ENCODE measurements at regions not wholly inside any gene's neighbourhood (a gene's known extent, or its start where the extent isn't known, plus 50 kb on each side); places are given as distances from the start of the nearest gene placed in this dataset.

DNA sequence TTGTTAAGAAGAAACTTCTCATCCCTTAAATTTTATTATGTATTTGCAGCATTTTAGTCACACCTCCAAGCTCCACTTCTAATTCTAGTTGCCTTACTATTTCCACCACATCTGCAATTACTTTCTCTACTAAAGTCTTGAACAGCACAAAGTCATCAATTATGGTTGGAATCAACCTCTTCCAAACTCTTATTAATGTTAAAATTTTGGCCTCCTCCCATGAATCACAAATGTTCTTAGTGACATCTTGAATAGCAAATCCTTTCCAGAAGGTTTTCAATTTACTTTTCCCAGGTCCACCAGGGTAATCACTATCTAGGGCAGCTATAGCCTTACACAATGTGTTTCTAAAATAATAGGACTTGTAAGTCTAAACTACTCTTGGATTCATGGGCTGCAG, 126.3 kb upstream of the POM121L12 start (continued):
- TF ChIP-seq KDM4A (IDR thresholded peaks at IDR 0.05; ENCODE audit: low read depth, low read length, severe bottlenecking) (no peak), TAF1 (IDR thresholded peaks at IDR 0.05; ENCODE audit: low read depth, low read length) (no peak), ZNF274 (IDR thresholded peaks at IDR 0.05; ENCODE audit: borderline replicate concordance, extremely low read depth, low read length) (no peak), TEAD4 (IDR thresholded peaks at IDR 0.05; ENCODE audit: low read depth, low read length) (no peak), BACH1 (IDR thresholded peaks at IDR 0.05; ENCODE audit: low read length) (no peak), POU5F1 (IDR thresholded peaks at IDR 0.05; ENCODE audit: low read depth, low read length) (no peak)

Data from H1 (cell line).